HFFc6 (cell line): ENCODE measurements at regions not wholly inside any gene's neighbourhood (a gene's known extent, or its start where the extent isn't known, plus 50 kb on each side); places are given as distances from the start of the nearest gene placed in this dataset.

Source experiments
- DNase-seq: peaks from one replicate; pipeline ENCODE4 v3.0.0-alpha.2; 2018
- H3K27ac Mint-ChIP-seq: 2 replicates; pipeline ENCODE4 v1.8.0; 2020; ENCODE audit warnings: mild to moderate bottlenecking, mixed read lengths
- H3K27me3 Mint-ChIP-seq: 2 replicates; pipeline ENCODE4 v1.8.0; 2021; ENCODE audit warnings: mild to moderate bottlenecking, moderate library complexity, mixed read lengths; ENCODE audit not compliant: insufficient read depth
- H3K36me3 Mint-ChIP-seq: 2 replicates; pipeline ENCODE4 v1.8.0; 2021; ENCODE audit warnings: low read depth, mixed read lengths
- H3K4me1 Mint-ChIP-seq: 2 replicates; pipeline ENCODE4 v1.8.0; 2020; ENCODE audit warnings: low read depth, mixed read lengths
- H3K4me3 Mint-ChIP-seq: 2 replicates; pipeline ENCODE4 v1.8.0; 2020; ENCODE audit warnings: mild to moderate bottlenecking, moderate library complexity, mixed read lengths
- H3K9me3 Mint-ChIP-seq: 2 replicates; pipeline ENCODE4 v1.8.0; 2020; ENCODE audit warnings: mild to moderate bottlenecking, mixed read lengths
- TF ChIP-seq, protein P1 (sequence below): fragments of 200-600 bp; sonication (generic); IDR thresholded peaks from 2 replicates; pipeline ENCODE4 v1.5.0; 2021; ENCODE audit warnings: antibody characterized with exemption, mild to moderate bottlenecking

DNA sequence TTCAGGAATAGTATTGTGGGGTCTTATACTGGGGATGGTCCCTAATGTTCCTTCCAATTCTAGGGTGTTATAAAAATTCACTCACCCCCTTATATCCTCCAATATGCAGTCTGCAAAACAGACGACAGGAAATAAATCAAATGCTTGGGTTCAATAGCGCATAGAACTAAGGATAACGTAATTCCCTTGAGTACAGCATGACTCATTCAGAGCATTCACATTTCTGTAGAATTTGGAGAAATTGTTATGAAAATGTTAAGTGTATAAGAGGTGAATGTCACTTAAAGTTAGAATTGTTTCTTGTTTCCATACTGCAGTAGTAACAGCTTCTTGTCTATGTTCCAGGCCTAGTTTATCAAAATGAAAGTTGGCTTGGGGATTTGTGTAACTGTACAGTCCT lies 271.4 kb downstream of the RPS29 start:
- no peak for DNase-seq
- Mint-ChIP-seq H3K4me1 (no peaks in the 10 kb centered on the region), H3K27me3 (no peaks in the 10 kb centered on the region; the same call in 1 of the 2 replicates), H3K36me3 (no peaks in the 10 kb centered on the region), H3K27ac (no peak overlapping the region), H3K9me3 (peaks cover 18% of the 10 kb centered on the region), H3K4me3 (no peak overlapping the region)
- TF ChIP-seq, protein P1, sequence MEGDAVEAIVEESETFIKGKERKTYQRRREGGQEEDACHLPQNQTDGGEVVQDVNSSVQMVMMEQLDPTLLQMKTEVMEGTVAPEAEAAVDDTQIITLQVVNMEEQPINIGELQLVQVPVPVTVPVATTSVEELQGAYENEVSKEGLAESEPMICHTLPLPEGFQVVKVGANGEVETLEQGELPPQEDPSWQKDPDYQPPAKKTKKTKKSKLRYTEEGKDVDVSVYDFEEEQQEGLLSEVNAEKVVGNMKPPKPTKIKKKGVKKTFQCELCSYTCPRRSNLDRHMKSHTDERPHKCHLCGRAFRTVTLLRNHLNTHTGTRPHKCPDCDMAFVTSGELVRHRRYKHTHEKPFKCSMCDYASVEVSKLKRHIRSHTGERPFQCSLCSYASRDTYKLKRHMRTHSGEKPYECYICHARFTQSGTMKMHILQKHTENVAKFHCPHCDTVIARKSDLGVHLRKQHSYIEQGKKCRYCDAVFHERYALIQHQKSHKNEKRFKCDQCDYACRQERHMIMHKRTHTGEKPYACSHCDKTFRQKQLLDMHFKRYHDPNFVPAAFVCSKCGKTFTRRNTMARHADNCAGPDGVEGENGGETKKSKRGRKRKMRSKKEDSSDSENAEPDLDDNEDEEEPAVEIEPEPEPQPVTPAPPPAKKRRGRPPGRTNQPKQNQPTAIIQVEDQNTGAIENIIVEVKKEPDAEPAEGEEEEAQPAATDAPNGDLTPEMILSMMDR, result no peak

DNA sequence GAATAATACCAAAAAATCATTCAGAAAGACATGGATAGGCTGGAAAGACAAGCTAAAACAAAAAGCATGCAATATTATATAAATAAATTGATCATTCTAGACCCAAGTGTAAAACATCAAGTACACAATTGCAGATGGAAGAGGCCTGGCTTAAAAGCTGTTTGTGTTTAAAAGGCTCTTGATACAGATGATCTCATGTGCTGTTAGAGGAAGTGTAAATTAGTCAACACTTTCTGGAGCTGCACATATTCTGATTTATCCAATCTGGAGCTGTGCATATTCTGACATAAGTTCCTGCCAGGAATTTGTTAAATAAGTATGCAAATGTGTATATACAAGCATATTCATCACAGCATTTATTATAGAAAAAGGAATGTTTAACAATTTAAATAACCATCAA lies 273.1 kb downstream of the RPS29 start:
- DNase-seq, result no peak
- peaks cover 17% of the 10 kb centered on the region; the same call in 1 of the 2 replicates for H3K9me3 Mint-ChIP-seq
- H3K4me1 Mint-ChIP-seq, result no peaks in the 10 kb centered on the region
- TF ChIP-seq, protein P1, result no peak
- no peaks in the 10 kb centered on the region for H3K36me3 Mint-ChIP-seq
- H3K27me3 Mint-ChIP-seq, result no peaks in the 10 kb centered on the region; the same call in 1 of the 2 replicates
- H3K4me3 Mint-ChIP-seq, result no peak overlapping the region
- no peak overlapping the region for H3K27ac Mint-ChIP-seq

DNA sequence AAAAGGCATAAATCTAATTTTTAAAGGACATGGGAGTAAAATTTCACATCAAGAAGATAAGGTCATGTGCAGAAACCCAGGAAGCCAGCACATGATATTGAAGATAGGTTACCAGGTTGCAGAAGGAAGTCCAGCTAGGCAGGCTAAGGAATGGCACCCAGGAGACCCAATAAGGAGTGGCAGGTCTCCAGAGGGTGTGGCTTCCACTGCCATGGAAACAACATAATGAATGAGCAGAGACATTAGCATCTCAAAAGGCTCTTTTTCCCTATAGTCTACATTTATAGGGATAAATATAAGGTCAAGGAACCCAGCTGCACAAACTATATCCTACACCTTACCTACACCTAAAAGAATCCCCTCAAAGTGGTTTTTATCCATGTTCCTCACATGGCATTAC lies 275.9 kb downstream of the RPS29 start:
- Mint-ChIP-seq H3K9me3 (peaks cover 11% of the 10 kb centered on the region; the same call in 1 of the 2 replicates), H3K27ac (no peak overlapping the region), H3K27me3 (no peaks in the 10 kb centered on the region; the same call in 1 of the 2 replicates), H3K4me1 (no peaks in the 10 kb centered on the region), H3K36me3 (no peaks in the 10 kb centered on the region), H3K4me3 (no peak overlapping the region)
- DNase-seq, result no peak
- TF ChIP-seq, protein P1, result no peak

DNA sequence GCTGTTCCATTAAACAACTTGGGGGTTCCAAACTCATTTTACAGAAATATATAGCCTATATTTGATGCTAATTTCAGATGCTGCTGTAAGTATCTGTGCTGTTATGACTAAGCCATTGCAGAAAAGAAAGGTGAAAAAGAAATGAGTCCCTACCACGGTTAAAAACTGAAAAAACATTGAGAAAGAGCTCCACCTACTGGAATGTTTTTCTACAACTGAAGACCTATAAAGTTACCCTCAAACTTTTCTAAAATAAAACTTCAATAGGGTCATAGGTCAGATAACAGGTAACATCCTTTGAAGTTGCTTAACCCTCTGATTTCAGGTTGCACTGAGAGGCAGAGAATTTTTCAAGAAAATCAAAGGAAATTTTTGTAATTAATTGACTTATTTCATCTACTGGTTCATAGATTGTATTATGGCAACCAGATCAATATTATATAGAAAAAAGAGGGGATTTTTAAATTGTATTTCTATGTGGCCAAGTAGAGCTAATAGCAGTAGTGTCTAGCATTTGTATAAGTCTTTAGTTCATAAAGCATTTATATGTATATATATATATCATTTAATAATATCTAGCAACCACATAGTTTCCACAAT lies 279.9 kb downstream of the RPS29 start:
- peaks cover 7% of the 10 kb centered on the region for H3K9me3 Mint-ChIP-seq
- H3K27ac Mint-ChIP-seq, result no peak overlapping the region
- no peaks in the 10 kb centered on the region; the same call in 1 of the 2 replicates for H3K27me3 Mint-ChIP-seq
- peak; percentile 17 for DNase-seq
- TF ChIP-seq, protein P1, result peak; percentile 74
- H3K36me3 Mint-ChIP-seq, result no peaks in the 10 kb centered on the region
- H3K4me3 Mint-ChIP-seq, result no peak overlapping the region
- no peaks in the 10 kb centered on the region for H3K4me1 Mint-ChIP-seq

DNA sequence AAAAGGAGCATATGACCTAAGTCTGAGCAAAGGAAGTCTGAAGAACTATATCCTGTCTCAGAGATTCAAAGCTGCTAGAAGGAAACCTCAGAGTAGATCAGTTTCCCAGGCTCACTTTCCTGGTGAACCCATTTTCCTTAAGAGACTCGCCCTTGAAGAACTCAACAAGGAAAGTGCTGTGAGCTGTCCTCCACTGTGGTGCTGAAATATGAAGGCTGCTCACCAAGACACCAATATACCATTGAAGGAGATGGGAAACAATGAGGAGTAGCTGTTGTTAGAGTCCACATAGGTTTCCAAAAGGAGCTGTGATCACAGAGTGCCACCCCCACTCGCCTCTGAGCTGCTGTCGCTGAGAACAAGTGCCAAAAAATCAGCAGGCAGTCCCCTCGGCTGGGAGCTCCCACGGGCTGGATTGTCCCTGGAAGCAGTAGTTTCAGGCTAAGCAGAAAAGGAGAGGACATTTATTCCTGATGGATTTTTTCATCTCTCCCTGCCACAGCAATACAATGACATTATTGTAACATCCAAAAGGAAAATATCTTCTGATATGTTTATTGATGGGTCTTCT lies 282.1 kb downstream of the RPS29 start:
- no peaks in the 10 kb centered on the region; the same call in 1 of the 2 replicates for H3K27me3 Mint-ChIP-seq
- peaks cover 14% of the 10 kb centered on the region; the same call in 1 of the 2 replicates for H3K9me3 Mint-ChIP-seq
- H3K4me1 Mint-ChIP-seq, result no peaks in the 10 kb centered on the region
- H3K36me3 Mint-ChIP-seq, result no peaks in the 10 kb centered on the region
- TF ChIP-seq, protein P1, result no peak
- H3K27ac Mint-ChIP-seq, result no peak overlapping the region
- no peak for DNase-seq
- no peak overlapping the region for H3K4me3 Mint-ChIP-seq
